ENCODE measurements at regions not wholly inside any gene's neighbourhood (a gene's known extent, or its start where the extent isn't known, plus 50 kb on each side); places are given as distances from the start of the nearest gene placed in this dataset.

DNA sequence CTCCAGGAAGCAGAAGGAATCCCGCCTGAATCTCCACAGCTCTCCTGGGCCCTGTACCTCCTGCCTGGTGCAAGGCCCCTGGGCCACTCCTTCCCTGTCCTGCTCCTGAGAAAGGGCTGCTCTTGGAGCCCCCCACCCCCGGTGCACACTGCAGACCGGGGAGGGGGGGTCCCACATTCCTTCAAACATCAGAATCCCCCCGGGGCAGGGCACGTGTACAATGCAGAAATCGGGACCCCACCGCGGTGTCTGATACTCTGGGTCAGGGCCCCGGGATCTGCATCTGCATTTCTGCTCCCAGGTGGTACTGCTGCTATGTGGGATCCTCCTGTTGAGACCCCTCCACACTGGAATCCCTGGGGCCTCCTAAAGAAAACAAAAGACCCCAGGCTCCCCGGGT lies 99.5 kb upstream of the GSE1 start:
- TF ChIP-seq RFX5 (IDR thresholded peaks at IDR 0.05; ENCODE audit: low read depth, low read length) (no peak), CHD1 (IDR thresholded peaks at IDR 0.05; ENCODE audit: low read depth, low read length) (no peak), POLR2A (IDR thresholded peaks at IDR 0.05; ENCODE audit: low read depth, low read length) (no peak), RAD21 (IDR thresholded peaks at IDR 0.05; ENCODE audit: low read length) (no peak), CEBPB (IDR thresholded peaks at IDR 0.05; ENCODE audit: low read depth, low read length) (no peak), BHLHE40 (IDR thresholded peaks at IDR 0.05; ENCODE audit: low read depth, low read length) (no peak), MAZ (IDR thresholded peaks at IDR 0.05; ENCODE audit: borderline replicate concordance, low read depth, low read length) (no peak), MXI1 (IDR thresholded peaks at IDR 0.05; ENCODE audit: borderline replicate concordance, low read depth, low read length) (no peak), NFE2L2 (IDR thresholded peaks at IDR 0.05; ENCODE audit: low read depth, low read length) (no peak), SMC3 (IDR thresholded peaks at IDR 0.05; ENCODE audit: low read depth, low read length) (no peak), RCOR1 (IDR thresholded peaks at IDR 0.05; ENCODE audit: insufficient replicate concordance, low read length) (no peak), MAFK (IDR thresholded peaks at IDR 0.05; ENCODE audit: low read depth, low read length) (no peak)
- TF ChIP-seq, protein P1, sequence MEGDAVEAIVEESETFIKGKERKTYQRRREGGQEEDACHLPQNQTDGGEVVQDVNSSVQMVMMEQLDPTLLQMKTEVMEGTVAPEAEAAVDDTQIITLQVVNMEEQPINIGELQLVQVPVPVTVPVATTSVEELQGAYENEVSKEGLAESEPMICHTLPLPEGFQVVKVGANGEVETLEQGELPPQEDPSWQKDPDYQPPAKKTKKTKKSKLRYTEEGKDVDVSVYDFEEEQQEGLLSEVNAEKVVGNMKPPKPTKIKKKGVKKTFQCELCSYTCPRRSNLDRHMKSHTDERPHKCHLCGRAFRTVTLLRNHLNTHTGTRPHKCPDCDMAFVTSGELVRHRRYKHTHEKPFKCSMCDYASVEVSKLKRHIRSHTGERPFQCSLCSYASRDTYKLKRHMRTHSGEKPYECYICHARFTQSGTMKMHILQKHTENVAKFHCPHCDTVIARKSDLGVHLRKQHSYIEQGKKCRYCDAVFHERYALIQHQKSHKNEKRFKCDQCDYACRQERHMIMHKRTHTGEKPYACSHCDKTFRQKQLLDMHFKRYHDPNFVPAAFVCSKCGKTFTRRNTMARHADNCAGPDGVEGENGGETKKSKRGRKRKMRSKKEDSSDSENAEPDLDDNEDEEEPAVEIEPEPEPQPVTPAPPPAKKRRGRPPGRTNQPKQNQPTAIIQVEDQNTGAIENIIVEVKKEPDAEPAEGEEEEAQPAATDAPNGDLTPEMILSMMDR (conservative IDR thresholded peaks at IDR 0.05; ENCODE audit: low read depth, low read length) = no peak
- TF ChIP-seq, protein P2, sequence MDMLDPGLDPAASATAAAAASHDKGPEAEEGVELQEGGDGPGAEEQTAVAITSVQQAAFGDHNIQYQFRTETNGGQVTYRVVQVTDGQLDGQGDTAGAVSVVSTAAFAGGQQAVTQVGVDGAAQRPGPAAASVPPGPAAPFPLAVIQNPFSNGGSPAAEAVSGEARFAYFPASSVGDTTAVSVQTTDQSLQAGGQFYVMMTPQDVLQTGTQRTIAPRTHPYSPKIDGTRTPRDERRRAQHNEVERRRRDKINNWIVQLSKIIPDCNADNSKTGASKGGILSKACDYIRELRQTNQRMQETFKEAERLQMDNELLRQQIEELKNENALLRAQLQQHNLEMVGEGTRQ (IDR thresholded peaks at IDR 0.05; ENCODE audit: low read depth, low read length) = no peak

Data from IMR-90 (cell line).